ENCODE measurements at regions not wholly inside any gene's neighbourhood (a gene's known extent, or its start where the extent isn't known, plus 50 kb on each side); places are given as distances from the start of the nearest gene placed in this dataset.

DNA sequence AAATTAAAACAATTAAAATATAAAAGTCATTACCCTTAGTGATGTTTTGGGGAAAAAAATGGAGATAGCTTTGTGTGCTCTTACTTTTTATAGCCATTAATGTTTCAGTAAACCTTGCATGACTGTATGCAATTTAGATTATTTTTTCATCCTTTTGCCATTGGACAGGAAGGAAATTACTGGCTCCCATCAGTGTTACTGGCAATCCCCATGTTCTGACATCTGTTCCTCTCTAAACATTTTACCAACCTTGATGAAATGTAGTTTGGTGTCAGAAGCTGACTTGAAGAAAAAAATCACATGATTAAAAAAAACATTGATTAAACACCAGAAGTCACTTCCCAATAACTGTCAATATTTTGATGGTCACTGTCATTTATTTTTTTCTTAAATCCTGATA is 52.3 kb upstream of the ZNF536 start:
- no peaks in the 10 kb centered on the region for H3K79me2 ChIP-seq (ENCODE audit: low read length)
- H3K9me2 ChIP-seq (replicated peaks; ENCODE audit: insufficient read depth, low read length), result no peaks in the 10 kb centered on the region
- H3K36me3 ChIP-seq (replicated peaks; ENCODE audit: insufficient read depth, low read length), result no peaks in the 10 kb centered on the region
- TF ChIP-seq EZH2 (optimal IDR thresholded peaks at IDR 0.05; ENCODE audit: low read depth, low read length) (no peak), EZH2phosphoT487 (IDR thresholded peaks at IDR 0.05; ENCODE audit: low read length) (no peak)
- TF ChIP-seq, protein P1, sequence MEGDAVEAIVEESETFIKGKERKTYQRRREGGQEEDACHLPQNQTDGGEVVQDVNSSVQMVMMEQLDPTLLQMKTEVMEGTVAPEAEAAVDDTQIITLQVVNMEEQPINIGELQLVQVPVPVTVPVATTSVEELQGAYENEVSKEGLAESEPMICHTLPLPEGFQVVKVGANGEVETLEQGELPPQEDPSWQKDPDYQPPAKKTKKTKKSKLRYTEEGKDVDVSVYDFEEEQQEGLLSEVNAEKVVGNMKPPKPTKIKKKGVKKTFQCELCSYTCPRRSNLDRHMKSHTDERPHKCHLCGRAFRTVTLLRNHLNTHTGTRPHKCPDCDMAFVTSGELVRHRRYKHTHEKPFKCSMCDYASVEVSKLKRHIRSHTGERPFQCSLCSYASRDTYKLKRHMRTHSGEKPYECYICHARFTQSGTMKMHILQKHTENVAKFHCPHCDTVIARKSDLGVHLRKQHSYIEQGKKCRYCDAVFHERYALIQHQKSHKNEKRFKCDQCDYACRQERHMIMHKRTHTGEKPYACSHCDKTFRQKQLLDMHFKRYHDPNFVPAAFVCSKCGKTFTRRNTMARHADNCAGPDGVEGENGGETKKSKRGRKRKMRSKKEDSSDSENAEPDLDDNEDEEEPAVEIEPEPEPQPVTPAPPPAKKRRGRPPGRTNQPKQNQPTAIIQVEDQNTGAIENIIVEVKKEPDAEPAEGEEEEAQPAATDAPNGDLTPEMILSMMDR (IDR thresholded peaks at IDR 0.05; ENCODE audit: low read length), result no peak
- no peaks in the 10 kb centered on the region for H3K9me3 ChIP-seq (replicated peaks; ENCODE audit: insufficient read depth, low read length)
- H3K9ac ChIP-seq (ENCODE audit: low read length), result no peak overlapping the region
- no peak overlapping the region for H3K4me2 ChIP-seq (ENCODE audit: low read depth, low read length)
- no peak for DNase-seq
- peaks cover 69% of the 10 kb centered on the region for H3K27me3 ChIP-seq (replicated peaks; ENCODE audit: insufficient read depth, low read length)
- no peak overlapping the region for H3K4me3 ChIP-seq (ENCODE audit: low read length)
- H4K20me1 ChIP-seq (ENCODE audit: insufficient read depth, low read length), result no peaks in the 10 kb centered on the region
- no peak overlapping the region for H3K27ac ChIP-seq (ENCODE audit: low read length)
- no peaks in the 10 kb centered on the region for H3F3A ChIP-seq (ENCODE audit: insufficient read depth, low read length)
- no peak overlapping the region for H2AFZ ChIP-seq (ENCODE audit: low read length)
- H3K4me1 ChIP-seq (ENCODE audit: low read length), result no peaks in the 10 kb centered on the region

DNA sequence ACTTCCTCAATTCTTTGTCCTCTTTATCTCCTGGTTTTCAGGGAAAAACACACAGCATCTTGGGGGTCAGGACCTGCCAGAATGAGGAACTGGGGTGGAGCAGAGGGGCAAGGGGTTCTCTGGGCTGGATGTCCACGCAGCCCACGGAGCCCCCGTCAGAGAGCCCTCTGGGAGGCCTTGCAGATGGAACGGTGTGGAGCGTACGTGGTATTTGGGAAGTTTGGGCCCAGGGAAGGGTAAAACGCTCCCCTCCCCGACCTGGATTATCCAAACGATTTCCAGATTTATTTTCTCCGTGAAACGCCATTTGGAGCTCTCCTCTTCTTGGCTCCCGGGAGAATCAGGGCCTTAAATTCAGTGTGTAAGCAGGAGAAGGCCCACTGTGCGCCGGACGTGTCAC is 51.7 kb upstream of the ZNF536 start:
- no peak for TF ChIP-seq EZH2 (optimal IDR thresholded peaks at IDR 0.05; ENCODE audit: low read depth, low read length)
- TF ChIP-seq, protein P1 (IDR thresholded peaks at IDR 0.05; ENCODE audit: low read length), result no peak
- TF ChIP-seq EZH2phosphoT487 (IDR thresholded peaks at IDR 0.05; ENCODE audit: low read length), result no peak

GRCh38 chr19:30320916-30321315 is 51.3 kb upstream of the ZNF536 start:
- H3K9me2 ChIP-seq (replicated peaks; ENCODE audit: insufficient read depth, low read length), result no peaks in the 10 kb centered on the region
- peaks cover 63% of the 10 kb centered on the region for H3K27me3 ChIP-seq (replicated peaks; ENCODE audit: insufficient read depth, low read length)
- H3K4me3 ChIP-seq (ENCODE audit: low read length), result no peak overlapping the region
- no peak overlapping the region for H3K27ac ChIP-seq (ENCODE audit: low read length)
- no peaks in the 10 kb centered on the region for H3F3A ChIP-seq (ENCODE audit: insufficient read depth, low read length)
- TF ChIP-seq, protein P1 (IDR thresholded peaks at IDR 0.05; ENCODE audit: low read length), result no peak
- no peak for TF ChIP-seq EZH2phosphoT487 (IDR thresholded peaks at IDR 0.05; ENCODE audit: low read length)
- no peak for TF ChIP-seq EZH2 (optimal IDR thresholded peaks at IDR 0.05; ENCODE audit: low read depth, low read length)
- no peak for DNase-seq
- H3K79me2 ChIP-seq (ENCODE audit: low read length), result no peaks in the 10 kb centered on the region
- H3K9me3 ChIP-seq (replicated peaks; ENCODE audit: insufficient read depth, low read length), result no peaks in the 10 kb centered on the region
- no peaks in the 10 kb centered on the region for H3K36me3 ChIP-seq (replicated peaks; ENCODE audit: insufficient read depth, low read length)
- no peaks in the 10 kb centered on the region for H3K4me1 ChIP-seq (ENCODE audit: low read length)
- no peak overlapping the region for H3K9ac ChIP-seq (ENCODE audit: low read length)
- H3K4me2 ChIP-seq (ENCODE audit: low read depth, low read length), result no peak overlapping the region
- H4K20me1 ChIP-seq (ENCODE audit: insufficient read depth, low read length), result no peaks in the 10 kb centered on the region
- no peak overlapping the region for H2AFZ ChIP-seq (ENCODE audit: low read length)

More for the DNA sequence above, 51.7 kb upstream of the ZNF536 start:
- H2AFZ ChIP-seq (ENCODE audit: low read length), result no peak overlapping the region
- no peak overlapping the region for H3K27ac ChIP-seq (ENCODE audit: low read length)
- H4K20me1 ChIP-seq (ENCODE audit: insufficient read depth, low read length), result no peaks in the 10 kb centered on the region
- no peaks in the 10 kb centered on the region for H3K9me3 ChIP-seq (replicated peaks; ENCODE audit: insufficient read depth, low read length)
- DNase-seq, result no peak
- peaks cover 63% of the 10 kb centered on the region for H3K27me3 ChIP-seq (replicated peaks; ENCODE audit: insufficient read depth, low read length)
- no peak overlapping the region for H3K4me3 ChIP-seq (ENCODE audit: low read length)
- no peaks in the 10 kb centered on the region for H3K9me2 ChIP-seq (replicated peaks; ENCODE audit: insufficient read depth, low read length)
- no peaks in the 10 kb centered on the region for H3F3A ChIP-seq (ENCODE audit: insufficient read depth, low read length)
- no peak overlapping the region for H3K4me2 ChIP-seq (ENCODE audit: low read depth, low read length)
- H3K9ac ChIP-seq (ENCODE audit: low read length), result no peak overlapping the region
- H3K4me1 ChIP-seq (ENCODE audit: low read length), result no peaks in the 10 kb centered on the region
- H3K36me3 ChIP-seq (replicated peaks; ENCODE audit: insufficient read depth, low read length), result no peaks in the 10 kb centered on the region
- H3K79me2 ChIP-seq (ENCODE audit: low read length), result no peaks in the 10 kb centered on the region

Measured in MM.1S (cell line).